H9 (cell line): ENCODE measurements at regions not wholly inside any gene's neighbourhood (a gene's known extent, or its start where the extent isn't known, plus 50 kb on each side); places are given as distances from the start of the nearest gene placed in this dataset.

Experiments
- DNase-seq: peaks from one replicate; pipeline ENCODE4 v3.0.0-alpha.2; 2017
- H2AFZ ChIP-seq: one replicate; pipeline ENCODE4 v1.6.1; 2013; ENCODE audit warnings: mild to moderate bottlenecking, low read length, control low read depth, moderate library complexity
- H2AK5ac ChIP-seq: 2 replicates; pipeline ENCODE4 v1.6.1; 2013; ENCODE audit warnings: low read length, control low read depth, mixed read lengths; ENCODE audit not compliant: insufficient read length
- H2BK120ac ChIP-seq: one replicate; pipeline ENCODE4 v1.6.1; 2013; ENCODE audit warnings: low read depth, mild to moderate bottlenecking, low read length, control low read depth, inconsistent platforms; ENCODE audit not compliant: poor library complexity, severe bottlenecking
- H2BK12ac ChIP-seq: 2 replicates; pipeline ENCODE4 v1.6.1; 2013; ENCODE audit warnings: low read length, control low read depth, mixed read lengths, low read depth; ENCODE audit not compliant: insufficient read length
- H2BK15ac ChIP-seq: 2 replicates; pipeline ENCODE4 v1.6.1; 2013; ENCODE audit warnings: low read depth, low read length, control low read depth
- H2BK20ac ChIP-seq: one replicate; pipeline ENCODE4 v1.6.1; 2013; ENCODE audit warnings: low read depth, mild to moderate bottlenecking, low read length, control low read depth, inconsistent platforms; ENCODE audit not compliant: poor library complexity, severe bottlenecking
- H2BK5ac ChIP-seq: 2 replicates; pipeline ENCODE4 v1.6.1; 2013; ENCODE audit warnings: low read length, control low read depth, mixed read lengths; ENCODE audit not compliant: insufficient read length
- H3K14ac ChIP-seq: 2 replicates; pipeline ENCODE4 v1.6.1; 2013; ENCODE audit warnings: low read length, control low read depth; ENCODE audit not compliant: insufficient read depth
- H3K18ac ChIP-seq: 2 replicates; pipeline ENCODE4 v1.6.1; 2013; ENCODE audit warnings: low read depth, mild to moderate bottlenecking, mixed read lengths, low read length, control low read depth; ENCODE audit not compliant: insufficient read length
- H3K23ac ChIP-seq: 2 replicates; pipeline ENCODE4 v1.6.1; 2013; ENCODE audit warnings: low read length, control low read depth, mixed read lengths, low read depth; ENCODE audit not compliant: insufficient read length
- H3K23me2 ChIP-seq: 2 replicates; pipeline ENCODE4 v1.6.1; 2013; ENCODE audit warnings: low read depth, mild to moderate bottlenecking, mixed read lengths, low read length, control low read depth; ENCODE audit not compliant: insufficient read length, poor library complexity, severe bottlenecking
- H3K27ac ChIP-seq: 2 replicates; pipeline ENCODE4 v1.5.1; 2013; ENCODE audit warnings: low read length, control low read depth, mixed read lengths, low read depth; ENCODE audit not compliant: insufficient read length
- H3K27me3 ChIP-seq: 2 replicates; pipeline ENCODE4 v1.6.1; 2013; ENCODE audit warnings: low read length, control low read depth, inconsistent platforms; ENCODE audit not compliant: insufficient read depth
- H3K4ac ChIP-seq: 2 replicates; pipeline ENCODE4 v1.6.1; 2013; ENCODE audit warnings: low read depth, mild to moderate bottlenecking, control low read depth, inconsistent platforms, low read length, moderate library complexity
- H3K4me1 ChIP-seq: 2 replicates; pipeline ENCODE4 v1.6.1; 2013; ENCODE audit warnings: low read length, control low read depth, inconsistent platforms; ENCODE audit not compliant: insufficient read depth
- H3K4me2 ChIP-seq: 2 replicates; pipeline ENCODE4 v1.6.1; 2013; ENCODE audit warnings: low read length, control low read depth, mixed read lengths; ENCODE audit not compliant: insufficient read length, insufficient read depth
- H3K56ac ChIP-seq: 2 replicates; pipeline ENCODE4 v1.6.1; 2013; ENCODE audit warnings: low read depth, mild to moderate bottlenecking, mixed read lengths, low read length, control low read depth; ENCODE audit not compliant: insufficient read length
- H3K79me1 ChIP-seq: 2 replicates; pipeline ENCODE4 v1.6.1; 2013; ENCODE audit warnings: low read depth, mild to moderate bottlenecking, moderate library complexity, low read length, control low read depth, inconsistent platforms; ENCODE audit not compliant: insufficient read depth, poor library complexity, severe bottlenecking
- H3K79me2 ChIP-seq: 2 replicates; pipeline ENCODE4 v1.6.1; 2013; ENCODE audit warnings: low read length, control low read depth, inconsistent platforms; ENCODE audit not compliant: insufficient read depth
- H3K9ac ChIP-seq: 2 replicates; pipeline ENCODE4 v1.6.1; 2013; ENCODE audit warnings: low read length, control low read depth, mixed read lengths; ENCODE audit not compliant: insufficient read length; ENCODE audit errors: extremely low read depth
- H3K9me3 ChIP-seq: one replicate; pipeline ENCODE4 v1.6.1; 2013; ENCODE audit warnings: low read depth, low read length, inconsistent platforms; ENCODE audit not compliant: control insufficient read depth
- H3T11ph ChIP-seq: one replicate; pipeline ENCODE4 v1.6.1; 2013; ENCODE audit warnings: mild to moderate bottlenecking, low read length, control low read depth, inconsistent platforms
- H4K20me1 ChIP-seq: one replicate; pipeline ENCODE4 v1.6.1; 2013; ENCODE audit not compliant: control insufficient read depth, insufficient read length, insufficient read depth
- H4K5ac ChIP-seq: 2 replicates; pipeline ENCODE4 v1.6.1; 2013; ENCODE audit warnings: low read depth, mild to moderate bottlenecking, mixed read lengths, low read length, control low read depth; ENCODE audit not compliant: insufficient read length
- H4K8ac ChIP-seq: replicated peaks from 2 replicates; pipeline ENCODE4 v1.6.1; 2013; ENCODE audit warnings: low read length, control low read depth, mixed read lengths, low read depth; ENCODE audit not compliant: insufficient read length
- H4K91ac ChIP-seq: 2 replicates; pipeline ENCODE4 v1.6.1; 2013; ENCODE audit warnings: low read depth, mild to moderate bottlenecking, moderate library complexity, mixed read lengths, low read length, control low read depth; ENCODE audit not compliant: insufficient read length
- H3K27ac Mint-ChIP-seq, 3 experiments: 2 replicates in 2 of 3; 3 replicates in 1 of 3; pipeline ENCODE4 v1.8.0; 2020 to 2021; ENCODE audit warnings: mixed read lengths in 3 of 3, mild to moderate bottlenecking in 1 of 3, moderate library complexity in 1 of 3
- H3K27me3 Mint-ChIP-seq: 2 replicates; pipeline ENCODE4 v1.8.0; 2021; ENCODE audit warnings: low read depth, mild to moderate bottlenecking, moderate library complexity, mixed read lengths
- H3K36me3 Mint-ChIP-seq, 3 experiments: 2 replicates in 2 of 3; 3 replicates in 1 of 3; pipeline ENCODE4 v1.8.0; 2020 to 2021; ENCODE audit warnings: low read depth in 3 of 3, mixed read lengths in 3 of 3; ENCODE audit not compliant: insufficient read depth in 1 of 3
- H3K4me1 Mint-ChIP-seq, 2 experiments: 2 replicates each; pipeline ENCODE4 v1.8.0; 2020; ENCODE audit warnings: mixed read lengths in 2 of 2
- H3K4me3 Mint-ChIP-seq, 2 experiments: 2 replicates in 1 of 2; 3 replicates in 1 of 2; pipeline ENCODE4 v1.8.0; 2020 to 2021; ENCODE audit warnings: mild to moderate bottlenecking in 2 of 2, mixed read lengths in 2 of 2, moderate library complexity in 1 of 2
- H3K9me3 Mint-ChIP-seq, 2 experiments: 2 replicates in 1 of 2; 3 replicates in 1 of 2; pipeline ENCODE4 v1.8.0; 2020; ENCODE audit warnings: mild to moderate bottlenecking in 2 of 2, mixed read lengths in 2 of 2, moderate library complexity in 1 of 2
- CTCF ChIP-seq: fragments of 200-600 bp; sonication (generic); conservative IDR thresholded peaks from 3 replicates; pipeline ENCODE4 v1.8.0; 2021; ENCODE audit warnings: antibody characterized with exemption, mild to moderate bottlenecking
- WGBS: extraction: QIAGEN DNeasy Blood & Tissue Kit; methylation state at CpG from one replicate; pipeline ENCODE4 v1.1.7; 2013; ENCODE audit warnings: missing lambda C conversion rate, low lambda C conversion rate, mixed read lengths; ENCODE audit not compliant: insufficient read length; ENCODE audit errors: extremely low coverage; 5-methylcytosine and 5-hydroxymethylcytosine counted together

DNA sequence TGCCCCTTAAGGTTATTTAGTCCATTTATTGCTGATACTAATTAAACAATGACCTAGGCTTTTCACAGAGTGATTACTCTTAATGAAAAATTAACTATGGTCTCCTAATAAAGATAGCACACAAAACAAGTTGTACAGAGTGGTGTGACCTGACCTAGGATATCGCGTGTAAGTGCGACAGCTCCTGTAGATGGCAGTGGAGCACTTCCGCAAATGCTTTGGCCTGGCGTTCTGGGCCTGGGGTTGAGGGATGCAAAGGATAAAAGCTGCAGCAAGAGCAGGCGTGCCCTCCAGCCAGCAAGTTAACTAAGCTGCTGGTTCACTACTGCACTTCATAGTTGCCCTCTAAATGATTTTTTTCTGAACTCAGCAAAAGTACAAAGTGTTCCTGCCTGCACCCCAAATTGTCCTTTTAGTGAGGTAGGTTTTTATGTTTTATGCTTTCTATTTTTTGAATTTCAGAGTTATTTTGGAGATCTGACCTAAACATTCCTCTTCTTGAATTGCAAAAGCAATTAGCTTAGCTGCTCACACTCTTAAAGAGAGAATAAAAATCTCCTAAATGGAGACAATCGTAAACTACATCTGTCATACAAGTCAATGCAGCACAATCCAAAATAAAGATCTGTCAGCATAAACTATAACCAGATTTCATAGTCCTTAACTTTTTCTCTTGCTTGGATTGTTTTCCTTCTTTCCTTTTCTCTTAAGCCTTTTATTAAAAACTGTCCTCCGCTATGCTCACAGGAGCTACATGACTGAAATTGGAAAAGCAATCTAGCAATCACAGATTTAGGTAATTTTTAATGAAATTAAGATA lies 379.6 kb downstream of the LRIG3 start:
- peaks cover 0 to 11% (median 4%) of the 10 kb centered on the region in 3 experiments; a peak in 4 of 7 replicates for H3K36me3 Mint-ChIP-seq
- H3K27ac ChIP-seq, result no peak overlapping the region
- peaks cover 3% of the 10 kb centered on the region; the same call in 1 of the 2 replicates for H3K4me1 ChIP-seq
- H3K4me3 Mint-ChIP-seq, result no peak overlapping the region
- H3K9me3 ChIP-seq, result no peaks in the 10 kb centered on the region
- H2AK5ac ChIP-seq, result no peak overlapping the region
- peak; percentile 93 for DNase-seq
- no peaks in the 10 kb centered on the region for H4K20me1 ChIP-seq
- H3K9ac ChIP-seq, result no peak overlapping the region
- no peak overlapping the region for H2BK120ac ChIP-seq
- peaks cover 24 to 43% of the 10 kb centered on the region in 2 experiments for H3K4me1 Mint-ChIP-seq
- H3K9me3 Mint-ChIP-seq, result peaks cover 3 to 7% of the 10 kb centered on the region in 2 experiments; a peak in 4 of 5 replicates
- H3T11ph ChIP-seq, result no peak overlapping the region
- no peak overlapping the region for H3K4ac ChIP-seq
- H2AFZ ChIP-seq, result no peak overlapping the region
- H2BK12ac ChIP-seq, result no peak overlapping the region
- no peak overlapping the region for H3K23ac ChIP-seq
- H3K79me2 ChIP-seq, result no peaks in the 10 kb centered on the region
- H3K18ac ChIP-seq, result no peak overlapping the region
- no peak overlapping the region for H3K14ac ChIP-seq
- no peak overlapping the region for H3K56ac ChIP-seq
- no peak overlapping the region for H4K5ac ChIP-seq
- WGBS, result no CpG with 5 or more reads among the region's 8 CpGs
- H3K4me2 ChIP-seq, result no peak overlapping the region
- TF ChIP-seq CTCF, result peak; percentile 94
- no peak overlapping the region; a peak in 1 of 7 replicates for H3K27ac Mint-ChIP-seq
- no peak overlapping the region for H2BK15ac ChIP-seq
- no peaks in the 10 kb centered on the region for H3K27me3 ChIP-seq
- no peaks in the 10 kb centered on the region for H3K79me1 ChIP-seq
- H3K27me3 Mint-ChIP-seq, result no peaks in the 10 kb centered on the region
- no peak overlapping the region for H4K91ac ChIP-seq
- no peak overlapping the region for H4K8ac ChIP-seq
- no peak overlapping the region for H2BK20ac ChIP-seq
- H3K23me2 ChIP-seq, result no peaks in the 10 kb centered on the region
- no peak overlapping the region for H2BK5ac ChIP-seq
